GM21390 (cell line): ENCODE measurements at regions not wholly inside any gene's neighbourhood (a gene's known extent, or its start where the extent isn't known, plus 50 kb on each side); places are given as distances from the start of the nearest gene placed in this dataset.

Source experiments
- ATAC-seq: cut with Tn5 transposase; IDR thresholded peaks from one replicate; pipeline ENCODE4 v1.9.1; 2021; ENCODE audit not compliant: unreplicated experiment

GRCh38 chr6:165090242-165090641, 219.2 kb downstream of the C6orf118 start:
- ATAC-seq = no peak

GRCh38 chr6:165086814-165087213, 222.6 kb downstream of the C6orf118 start:
- ATAC-seq = no peak

GRCh38 chr6:165082636-165083035, 226.8 kb downstream of the C6orf118 start:
- ATAC-seq = no peak

- no peak for ATAC-seq
These were observed 227.4 kb downstream of the C6orf118 start for GRCh38 chr6:165081944-165082532.

GRCh38 chr6:165077876-165078275, 231.5 kb downstream of the C6orf118 start:
- ATAC-seq = no peak

DNA sequence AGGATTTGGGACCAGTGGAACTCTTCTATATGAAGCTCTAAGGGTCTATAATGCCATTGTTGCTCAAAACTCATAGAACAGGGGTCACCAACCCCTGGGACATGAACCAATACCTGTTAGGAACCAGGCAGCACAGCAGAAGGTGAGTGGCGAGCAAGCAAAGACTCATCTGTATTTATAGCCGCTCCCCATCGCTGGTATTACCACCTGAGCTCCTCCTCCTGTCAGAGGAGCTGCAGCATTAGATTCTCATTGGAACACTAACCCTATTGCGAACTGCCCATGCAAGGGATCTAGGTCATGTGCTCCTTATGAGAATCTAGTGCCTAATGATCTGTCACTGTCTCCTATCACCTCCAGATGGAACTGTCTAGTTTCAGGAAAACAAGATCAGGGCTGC, 237.5 kb downstream of the C6orf118 start:
- ATAC-seq = no peak

DNA sequence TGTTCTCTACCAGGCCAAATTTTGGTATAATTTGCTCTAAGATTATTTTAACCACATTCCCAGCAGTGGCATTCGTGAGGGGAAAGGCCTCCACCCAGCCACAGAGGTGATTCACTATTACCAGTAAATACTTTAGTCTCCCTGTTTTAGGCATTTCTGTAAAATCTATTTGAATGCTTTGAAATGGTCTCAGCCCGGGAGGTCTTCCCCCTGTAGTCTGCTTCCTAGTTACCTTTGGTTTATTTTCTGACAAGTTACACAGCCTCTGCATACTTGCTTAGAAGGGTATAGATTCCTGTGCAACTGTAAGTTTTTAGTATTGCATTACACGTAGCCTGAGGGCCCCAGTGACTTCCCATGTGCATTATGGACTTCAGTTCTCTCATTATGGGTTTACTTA, 248.7 kb downstream of the C6orf118 start:
- no peak for ATAC-seq

GRCh38 chr6:165059032-165059431, 250.4 kb downstream of the C6orf118 start:
- ATAC-seq = no peak

DNA sequence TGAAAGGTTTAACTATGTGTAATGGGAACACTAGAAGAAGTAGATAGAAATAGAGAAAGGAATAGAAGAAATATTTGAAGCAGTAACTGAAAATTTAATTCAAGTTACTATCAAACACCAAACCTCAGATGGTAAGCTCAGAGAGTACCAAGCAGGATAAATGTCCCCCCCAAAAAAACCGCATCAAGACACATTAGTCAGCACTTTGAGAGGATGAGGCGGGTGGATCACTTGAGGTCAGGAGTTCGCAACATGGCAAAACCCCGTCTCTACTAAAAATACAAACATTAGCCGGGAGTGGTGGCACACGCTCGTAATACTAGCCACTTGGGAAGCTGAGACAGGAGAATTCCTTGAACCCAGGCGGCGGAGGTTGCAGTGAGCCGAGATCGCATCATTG, 253.1 kb downstream of the C6orf118 start:
- ATAC-seq = no peak

- ATAC-seq = no peak
These were observed 254.2 kb downstream of the C6orf118 start for GRCh38 chr6:165055231-165055630.

GRCh38 chr6:165052561-165053480, 256.6 kb downstream of the C6orf118 start:
- no peak for ATAC-seq

DNA sequence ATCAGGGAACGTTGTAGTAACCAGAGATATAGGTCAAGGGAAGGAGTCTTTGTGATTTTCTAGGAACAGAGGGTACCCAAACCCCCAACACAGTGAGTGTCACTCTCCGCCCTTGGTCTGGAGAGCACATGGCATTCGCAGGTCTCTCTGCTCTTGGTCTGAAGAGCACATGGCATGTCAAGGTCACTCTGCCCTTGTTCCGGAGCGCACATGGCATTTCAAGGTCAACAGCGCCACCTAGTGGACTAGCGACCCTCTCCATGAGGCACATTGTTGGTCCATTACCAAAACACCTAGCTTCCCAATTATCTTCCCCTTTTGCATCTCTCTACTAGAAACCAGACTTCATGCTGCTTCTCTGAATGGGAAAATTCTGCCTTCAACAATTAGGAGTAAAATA, 260.0 kb downstream of the C6orf118 start:
- no peak for ATAC-seq

DNA sequence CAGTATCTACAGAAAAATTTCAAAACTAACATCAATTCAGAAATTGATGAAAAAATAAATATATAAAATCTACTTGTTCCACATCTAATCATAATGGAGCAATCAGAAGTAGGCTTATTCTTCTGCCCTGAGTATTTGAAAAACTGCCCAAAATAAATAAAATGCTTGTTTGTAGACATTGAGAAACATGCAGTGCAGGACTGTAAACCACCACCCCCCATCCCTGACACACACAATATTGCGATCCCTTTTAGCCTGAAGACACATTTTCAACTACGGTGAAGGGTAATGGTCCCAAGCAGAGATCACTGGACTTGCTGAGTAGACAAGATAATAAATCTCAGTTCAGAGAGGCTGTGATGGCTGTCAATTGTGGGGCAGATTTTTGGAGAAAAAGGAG, 261.5 kb downstream of the C6orf118 start:
- no peak for ATAC-seq

- no peak for ATAC-seq
These were observed 263.8 kb downstream of the C6orf118 start for GRCh38 chr6:165045631-165046030.

DNA sequence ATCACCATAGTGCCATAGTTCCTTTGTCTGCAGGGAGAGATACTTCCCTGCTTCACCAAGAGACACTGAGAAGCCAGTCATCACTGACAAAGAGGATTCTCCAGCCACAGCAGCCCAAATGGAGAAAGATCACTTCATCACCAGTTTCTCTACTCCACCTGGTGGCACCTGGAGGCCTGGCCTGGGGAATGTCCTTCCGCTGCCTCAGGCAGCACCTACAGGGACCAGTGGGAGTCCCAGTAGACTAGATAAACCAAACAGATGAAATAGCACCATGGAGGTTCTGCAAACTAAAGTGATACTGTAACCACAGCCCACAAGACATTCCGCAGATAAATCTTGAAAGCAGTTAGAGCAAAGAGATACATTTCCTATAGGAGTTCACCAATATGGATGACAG, 266.5 kb downstream of the C6orf118 start:
- ATAC-seq = no peak

- no peak for ATAC-seq
These were observed 269.0 kb downstream of the C6orf118 start for GRCh38 chr6:165040440-165040839.

GRCh38 chr6:165034271-165034741, 275.1 kb downstream of the C6orf118 start:
- ATAC-seq = no peak

DNA sequence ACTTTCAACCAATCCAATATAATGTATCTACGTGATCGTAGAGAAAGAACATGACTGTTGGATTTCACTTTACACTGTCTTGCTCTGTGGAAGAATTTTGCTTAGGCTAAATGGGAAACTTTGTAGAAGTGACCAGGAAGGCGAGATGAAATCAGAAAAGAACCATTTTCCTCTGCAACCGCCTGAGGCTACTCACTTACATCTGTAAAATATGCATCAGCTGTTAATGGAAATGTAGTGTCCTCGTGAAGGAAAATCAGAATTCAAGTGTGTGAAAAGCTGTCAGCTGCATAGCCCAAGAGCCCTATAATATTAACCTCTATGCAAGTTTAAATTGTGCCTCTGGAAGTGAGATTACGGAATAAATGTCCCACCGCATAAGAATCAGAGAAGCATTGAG, 277.9 kb downstream of the C6orf118 start:
- no peak for ATAC-seq

GRCh38 chr6:165025040-165025439, 284.4 kb downstream of the C6orf118 start:
- ATAC-seq = no peak

GRCh38 chr6:165019681-165020080, 289.7 kb downstream of the C6orf118 start:
- ATAC-seq = no peak

DNA sequence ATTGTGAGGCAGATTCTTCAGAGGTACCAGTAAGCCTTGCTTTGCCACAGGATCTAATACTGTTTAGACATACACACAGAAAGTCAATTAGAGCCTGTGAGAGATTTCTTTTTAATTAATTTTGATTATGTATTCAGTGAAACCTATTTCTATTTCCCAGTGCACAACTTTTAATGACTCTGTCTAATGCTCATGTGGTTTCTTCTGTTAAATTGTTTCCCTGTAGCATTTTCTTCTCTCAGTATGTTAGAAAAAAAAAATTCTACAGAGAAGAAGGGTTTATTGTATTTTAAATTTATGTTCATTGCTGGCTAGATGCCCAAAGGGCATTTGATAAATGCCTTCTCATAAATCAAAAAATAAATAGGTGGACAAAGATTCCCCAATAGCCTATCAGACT, 293.7 kb downstream of the C6orf118 start:
- ATAC-seq = no peak

GRCh38 chr6:165013701-165014100, 295.7 kb downstream of the C6orf118 start:
- ATAC-seq = no peak
